Suprapubic skin (tissue), 4 donors: ENCODE measurements at regions not wholly inside any gene's neighbourhood (a gene's known extent, or its start where the extent isn't known, plus 50 kb on each side); places are given as distances from the start of the nearest gene placed in this dataset.

Source experiments
- DNase-seq, 2 donors: peaks; one replicate each; pipeline ENCODE4 v3.0.0-alpha.2; 2019; ENCODE audit warnings: low spot score in 2 of 2
- H3K27ac ChIP-seq: fragments of 200-600 bp; sonication (generic); one replicate; pipeline ENCODE4 v1.5.1; 2019
- H3K27me3 ChIP-seq: fragments of 200-600 bp; sonication (generic); one replicate; pipeline ENCODE4 v1.5.1; 2019
- H3K36me3 ChIP-seq: fragments of 200-600 bp; sonication (generic); one replicate; pipeline ENCODE4 v1.5.1; 2019
- H3K4me1 ChIP-seq: fragments of 200-600 bp; sonication (generic); one replicate; pipeline ENCODE4 v1.5.1; 2019
- H3K4me3 ChIP-seq: fragments of 200-600 bp; sonication (generic); one replicate; pipeline ENCODE4 v1.5.1; 2019; ENCODE audit warnings: mild to moderate bottlenecking
- H3K9me3 ChIP-seq: fragments of 200-600 bp; sonication (generic); one replicate; pipeline ENCODE4 v1.5.1; 2019
- CTCF ChIP-seq, 2 donors: fragments of 200-600 bp in 1 of 2; fragments of 450-650 bp in 1 of 2; sonication (generic) in 1 of 2; IDR thresholded peaks; one replicate each; pipeline ENCODE4 v1.5.1; 2016 to 2019; ENCODE audit warnings: antibody characterized with exemption in 2 of 2, mild to moderate bottlenecking in 1 of 2, moderate library complexity in 1 of 2
- EP300 ChIP-seq: sonication (generic); formaldehyde crosslinking; IDR thresholded peaks from one replicate; pipeline ENCODE4 v1.6.1; 2017; ENCODE audit warnings: antibody characterized with exemption
- POLR2A ChIP-seq, 2 donors: fragments of 450-650 bp; IDR thresholded peaks; one replicate each; pipeline ENCODE4 v1.6.1; 2017; ENCODE audit warnings: antibody characterized with exemption in 2 of 2, mild to moderate bottlenecking in 2 of 2, moderate library complexity in 2 of 2
- POLR2AphosphoS5 ChIP-seq, 3 donors: sonication (generic); formaldehyde crosslinking; IDR thresholded peaks; one replicate each; pipeline ENCODE4 v1.6.1; 2017; ENCODE audit warnings: antibody characterized with exemption in 3 of 3
- WGBS: methylation state at CpG from one replicate; pipeline ENCODE4 v1.1.5; 2018; 5-methylcytosine and 5-hydroxymethylcytosine counted together

DNA sequence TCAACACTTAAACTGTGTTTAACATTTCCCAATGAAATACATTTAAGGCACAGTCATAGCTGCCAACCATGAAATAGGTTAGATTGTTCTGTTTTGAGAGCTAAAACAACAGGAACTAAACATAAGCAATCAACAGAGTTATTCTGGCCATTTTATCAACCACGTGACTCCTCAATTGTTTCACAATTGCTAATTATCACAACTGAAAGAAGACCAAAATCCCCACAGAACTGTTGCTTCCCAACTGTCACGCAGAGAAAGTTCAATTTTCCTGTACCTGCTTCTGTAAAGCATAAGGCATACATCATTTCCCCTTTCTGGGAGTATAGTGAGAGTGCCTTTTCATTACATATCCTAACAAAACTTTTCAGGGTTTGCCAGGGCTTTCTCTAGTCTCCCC lies 248.6 kb downstream of the EPHA4 start:
- Histone ChIP-seq H3K4me3 (no peak overlapping the region), H3K4me1 (no peaks in the 10 kb centered on the region), H3K27ac (no peak overlapping the region), H3K36me3 (no peaks in the 10 kb centered on the region), H3K9me3 (no peaks in the 10 kb centered on the region), H3K27me3 (peaks cover 2% of the 10 kb centered on the region)
- TF ChIP-seq EP300 (no peak), POLR2A (IDR thresholded peaks at IDR 0.05) (no peak), CTCF (IDR thresholded peaks at IDR 0.05) (no peak)
- no peak for DNase-seq
- whole genome bisulfite sequencing = 71% methylated on average over 2 of the region's 2 CpGs

DNA sequence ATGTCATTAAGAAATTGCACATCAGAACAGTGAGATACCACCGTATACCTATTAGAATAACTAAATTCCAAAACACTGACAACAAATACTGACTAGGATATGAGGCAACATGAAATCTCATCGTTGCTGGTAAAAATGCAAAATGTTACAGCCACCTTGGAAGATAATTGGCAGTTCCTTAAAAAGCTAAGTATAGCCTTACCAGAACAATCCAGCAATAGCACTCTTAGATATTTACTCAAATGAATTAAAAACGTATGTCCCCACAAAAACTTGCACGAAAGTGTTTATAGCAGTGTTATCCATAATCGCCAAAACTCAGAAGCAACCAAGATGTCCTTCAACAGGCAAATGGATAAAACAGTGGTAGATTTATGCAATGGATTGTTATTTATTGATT lies 241.7 kb downstream of the EPHA4 start:
- WGBS = 78% methylated on average over 5 of the region's 5 CpGs
- DNase-seq = no peak
- Histone ChIP-seq H3K27ac (no peak overlapping the region), H3K9me3 (no peaks in the 10 kb centered on the region), H3K36me3 (no peaks in the 10 kb centered on the region), H3K4me1 (no peaks in the 10 kb centered on the region), H3K4me3 (no peak overlapping the region), H3K27me3 (no peaks in the 10 kb centered on the region)
- TF ChIP-seq POLR2AphosphoS5 (IDR thresholded peaks at IDR 0.05) (no peak), EP300 (no peak), POLR2A (IDR thresholded peaks at IDR 0.05) (no peak), CTCF (IDR thresholded peaks at IDR 0.05) (no peak)

DNA sequence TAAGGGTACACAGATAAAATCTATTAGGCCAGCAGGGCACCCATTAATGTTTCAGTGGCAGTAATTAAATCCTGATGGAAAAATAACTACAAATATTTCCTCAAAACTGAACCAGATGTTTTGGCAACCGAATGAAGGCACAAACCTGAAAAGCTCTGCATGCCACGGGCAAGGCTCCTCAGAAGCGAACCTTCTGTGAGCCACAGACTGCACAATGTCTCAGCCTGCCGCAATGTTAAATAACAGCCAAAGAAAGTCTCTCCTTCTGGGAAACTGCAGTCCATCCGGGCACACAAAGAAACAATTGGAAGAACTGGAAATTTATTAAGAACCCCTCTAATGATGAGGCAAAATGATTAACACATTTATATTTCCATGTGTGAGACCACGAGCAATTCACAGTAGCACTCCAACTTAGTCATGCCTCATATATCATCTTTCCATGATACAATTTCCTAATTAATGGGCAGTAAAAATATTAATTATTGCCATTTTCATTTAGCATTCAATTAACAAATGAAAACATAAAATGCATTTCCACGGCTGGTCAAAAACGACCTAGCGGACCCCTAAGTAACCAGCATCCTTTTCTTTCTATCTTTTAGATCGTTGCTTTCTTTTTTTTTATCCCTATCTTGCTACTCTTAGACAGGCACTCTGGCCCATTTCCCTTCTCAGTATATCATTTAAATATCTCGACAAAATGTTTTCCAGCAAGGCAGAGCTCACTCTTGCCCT lies 237.5 kb downstream of the EPHA4 start:
- H3K4me1 ChIP-seq = no peaks in the 10 kb centered on the region
- H3K4me3 ChIP-seq = no peak overlapping the region
- no peak overlapping the region for H3K27ac ChIP-seq
- H3K27me3 ChIP-seq = no peaks in the 10 kb centered on the region
- TF ChIP-seq EP300 = no peak
- no peak for TF ChIP-seq POLR2AphosphoS5 (IDR thresholded peaks at IDR 0.05)
- TF ChIP-seq POLR2A (IDR thresholded peaks at IDR 0.05) = no peak
- no peak for TF ChIP-seq CTCF (IDR thresholded peaks at IDR 0.05)
- WGBS = 40% methylated on average over 11 of the region's 11 CpGs
- no peak for DNase-seq
- H3K9me3 ChIP-seq = no peaks in the 10 kb centered on the region
- no peaks in the 10 kb centered on the region for H3K36me3 ChIP-seq

- H3K4me1 ChIP-seq = no peaks in the 10 kb centered on the region
- H3K4me3 ChIP-seq = no peak overlapping the region
- no peak overlapping the region for H3K27ac ChIP-seq
- DNase-seq = no peak
- no peaks in the 10 kb centered on the region for H3K27me3 ChIP-seq
- no peaks in the 10 kb centered on the region for H3K36me3 ChIP-seq
- TF ChIP-seq POLR2A (IDR thresholded peaks at IDR 0.05) (no peak), CTCF (IDR thresholded peaks at IDR 0.05) (no peak), EP300 (no peak), POLR2AphosphoS5 (IDR thresholded peaks at IDR 0.05) (no peak)
- WGBS = 55% methylated on average over 12 of the region's 12 CpGs
- no peaks in the 10 kb centered on the region for H3K9me3 ChIP-seq
Measured at GRCh38 chr2:221335219-221335752, 236.8 kb downstream of the EPHA4 start.

GRCh38 chr2:221336967-221337366 lies 235.1 kb downstream of the EPHA4 start:
- Histone ChIP-seq H3K4me3 (no peak overlapping the region), H3K36me3 (no peaks in the 10 kb centered on the region), H3K27ac (no peak overlapping the region), H3K4me1 (no peaks in the 10 kb centered on the region), H3K27me3 (no peaks in the 10 kb centered on the region), H3K9me3 (no peaks in the 10 kb centered on the region)
- TF ChIP-seq CTCF (IDR thresholded peaks at IDR 0.05) (no peak), EP300 (no peak), POLR2A (IDR thresholded peaks at IDR 0.05) (no peak), POLR2AphosphoS5 (IDR thresholded peaks at IDR 0.05) (no peak)
- DNase-seq = no peak
- 84% methylated on average over 2 of the region's 2 CpGs for WGBS
